ENCODE measurements at regions not wholly inside any gene's neighbourhood (a gene's known extent, or its start where the extent isn't known, plus 50 kb on each side); places are given as distances from the start of the nearest gene placed in this dataset.

- Histone ChIP-seq H2AFZ (ENCODE audit: low read depth, low read length) (no peak overlapping the region), H3K27me3 (ENCODE audit: control insufficient read depth in 1 of 2, insufficient read depth in 1 of 2, low read length in 2 of 2) (no peaks in the 10 kb centered on the region), H2AK5ac (ENCODE audit: low read length, severe bottlenecking) (no peak overlapping the region), H3K4me1 (ENCODE audit: control insufficient read depth, insufficient read depth, low read depth, low read length) (no peaks in the 10 kb centered on the region), H2BK15ac (ENCODE audit: low read depth, poor library complexity, severe bottlenecking) (no peak overlapping the region), H3K79me1 (replicated peaks; ENCODE audit: low read length, poor library complexity, severe bottlenecking) (no peaks in the 10 kb centered on the region), H3K14ac (ENCODE audit: low read length in 2 of 2) (no peak overlapping the region), H4K8ac (ENCODE audit: low read length) (no peak overlapping the region), H3K4me3 (ENCODE audit: insufficient read depth in 1 of 2, low read depth in 1 of 2, low read length in 2 of 2) (no peak overlapping the region), H2BK12ac (ENCODE audit: low read length in 2 of 2) (no peak overlapping the region), H3K27ac (ENCODE audit: low read length, poor library complexity, severe bottlenecking) (no peak overlapping the region), H3K9me3 (ENCODE audit: control insufficient read depth, low read length) (no peaks in the 10 kb centered on the region), H2BK5ac (ENCODE audit: low read depth, low read length, poor library complexity, severe bottlenecking) (no peak overlapping the region), H3K4me2 (ENCODE audit: low read length, poor library complexity, severe bottlenecking) (no peak overlapping the region), H3K36me3 (ENCODE audit: control insufficient read depth in 1 of 2, insufficient read depth in 2 of 2, low read depth in 1 of 2, low read length in 2 of 2) (no peaks in the 10 kb centered on the region), H3K18ac (ENCODE audit: low read depth in 1 of 2, low read length in 2 of 2) (no peak overlapping the region), H4K91ac (ENCODE audit: low read length) (no peak overlapping the region), H3K9ac (ENCODE audit: low read length) (no peak overlapping the region), H3K4ac (ENCODE audit: low read depth in 1 of 2, low read length in 2 of 2) (no peak overlapping the region), H3K23ac (ENCODE audit: low read length in 2 of 2) (no peak overlapping the region), H2BK120ac (ENCODE audit: low read depth, low read length) (no peak overlapping the region)
- 85% methylated on average over 9 of the region's 9 CpGs for WGBS
- no peak for DNase-seq
These were observed 576.3 kb upstream of the NECTIN3 start for GRCh38 chr3:110495201-110495927.

GRCh38 chr3:110504401-110504800 lies 567.2 kb upstream of the NECTIN3 start:
- Histone ChIP-seq H3K9ac (ENCODE audit: low read length) (no peak overlapping the region), H2BK15ac (ENCODE audit: low read depth, poor library complexity, severe bottlenecking) (no peak overlapping the region), H3K4me2 (ENCODE audit: low read length, poor library complexity, severe bottlenecking) (no peak overlapping the region), H3K18ac (ENCODE audit: low read depth in 1 of 2, low read length in 2 of 2) (no peak overlapping the region), H4K91ac (ENCODE audit: low read length) (no peak overlapping the region), H2BK120ac (ENCODE audit: low read depth, low read length) (no peak overlapping the region), H3K14ac (ENCODE audit: low read length in 2 of 2) (no peak overlapping the region), H2BK5ac (ENCODE audit: low read depth, low read length, poor library complexity, severe bottlenecking) (no peak overlapping the region), H4K8ac (ENCODE audit: low read length) (no peak overlapping the region), H3K27ac (ENCODE audit: low read length, poor library complexity, severe bottlenecking) (no peak overlapping the region), H3K79me1 (replicated peaks; ENCODE audit: low read length, poor library complexity, severe bottlenecking) (no peaks in the 10 kb centered on the region), H3K23ac (ENCODE audit: low read length in 2 of 2) (no peak overlapping the region), H3K4ac (ENCODE audit: low read depth in 1 of 2, low read length in 2 of 2) (no peak overlapping the region), H3K36me3 (ENCODE audit: control insufficient read depth in 1 of 2, insufficient read depth in 2 of 2, low read depth in 1 of 2, low read length in 2 of 2) (no peaks in the 10 kb centered on the region), H2AK5ac (ENCODE audit: low read length, severe bottlenecking) (no peak overlapping the region), H3K4me3 (ENCODE audit: insufficient read depth in 1 of 2, low read depth in 1 of 2, low read length in 2 of 2) (no peak overlapping the region), H3K9me3 (ENCODE audit: control insufficient read depth, low read length) (peaks cover 4% of the 10 kb centered on the region), H3K4me1 (ENCODE audit: control insufficient read depth, insufficient read depth, low read depth, low read length) (no peaks in the 10 kb centered on the region), H2AFZ (ENCODE audit: low read depth, low read length) (no peak overlapping the region), H2BK12ac (ENCODE audit: low read length in 2 of 2) (no peak overlapping the region), H3K27me3 (ENCODE audit: control insufficient read depth in 1 of 2, insufficient read depth in 1 of 2, low read length in 2 of 2) (no peaks in the 10 kb centered on the region)
- WGBS = 92% methylated on average over 2 of the region's 2 CpGs
- no peak for DNase-seq

GRCh38 chr3:110504901-110505300 lies 566.7 kb upstream of the NECTIN3 start:
- H3K9me3 ChIP-seq (ENCODE audit: control insufficient read depth, low read length) = peaks cover 4% of the 10 kb centered on the region
- H3K27me3 ChIP-seq (ENCODE audit: control insufficient read depth in 1 of 2, insufficient read depth in 1 of 2, low read length in 2 of 2) = no peaks in the 10 kb centered on the region
- H3K14ac ChIP-seq (ENCODE audit: low read length in 2 of 2) = no peak overlapping the region
- WGBS = 100% methylated on average over 2 of the region's 4 CpGs
- no peak for DNase-seq
- H3K36me3 ChIP-seq (ENCODE audit: control insufficient read depth in 1 of 2, insufficient read depth in 2 of 2, low read depth in 1 of 2, low read length in 2 of 2) = no peaks in the 10 kb centered on the region
- H3K4me1 ChIP-seq (ENCODE audit: control insufficient read depth, insufficient read depth, low read depth, low read length) = no peaks in the 10 kb centered on the region
- H4K8ac ChIP-seq (ENCODE audit: low read length) = no peak overlapping the region
- no peak overlapping the region for H2BK12ac ChIP-seq (ENCODE audit: low read length in 2 of 2)
- no peak overlapping the region for H2BK120ac ChIP-seq (ENCODE audit: low read depth, low read length)
- no peak overlapping the region for H3K9ac ChIP-seq (ENCODE audit: low read length)
- no peak overlapping the region for H2AK5ac ChIP-seq (ENCODE audit: low read length, severe bottlenecking)
- H3K27ac ChIP-seq (ENCODE audit: low read length, poor library complexity, severe bottlenecking) = no peak overlapping the region
- H2AFZ ChIP-seq (ENCODE audit: low read depth, low read length) = no peak overlapping the region
- H3K23ac ChIP-seq (ENCODE audit: low read length in 2 of 2) = no peak overlapping the region
- no peak overlapping the region for H2BK5ac ChIP-seq (ENCODE audit: low read depth, low read length, poor library complexity, severe bottlenecking)
- H3K4me2 ChIP-seq (ENCODE audit: low read length, poor library complexity, severe bottlenecking) = no peak overlapping the region
- H3K18ac ChIP-seq (ENCODE audit: low read depth in 1 of 2, low read length in 2 of 2) = no peak overlapping the region
- H3K79me1 ChIP-seq (replicated peaks; ENCODE audit: low read length, poor library complexity, severe bottlenecking) = no peaks in the 10 kb centered on the region
- no peak overlapping the region for H4K91ac ChIP-seq (ENCODE audit: low read length)
- no peak overlapping the region for H2BK15ac ChIP-seq (ENCODE audit: low read depth, poor library complexity, severe bottlenecking)
- H3K4ac ChIP-seq (ENCODE audit: low read depth in 1 of 2, low read length in 2 of 2) = no peak overlapping the region
- no peak overlapping the region for H3K4me3 ChIP-seq (ENCODE audit: insufficient read depth in 1 of 2, low read depth in 1 of 2, low read length in 2 of 2)

- Histone ChIP-seq H2AK5ac (ENCODE audit: low read length, severe bottlenecking) (no peak overlapping the region), H4K91ac (ENCODE audit: low read length) (no peak overlapping the region), H3K4me1 (ENCODE audit: control insufficient read depth, insufficient read depth, low read depth, low read length) (no peaks in the 10 kb centered on the region), H3K23ac (ENCODE audit: low read length in 2 of 2) (no peak overlapping the region), H3K27me3 (ENCODE audit: control insufficient read depth in 1 of 2, insufficient read depth in 1 of 2, low read length in 2 of 2) (no peaks in the 10 kb centered on the region), H3K4ac (ENCODE audit: low read depth in 1 of 2, low read length in 2 of 2) (no peak overlapping the region), H3K4me3 (ENCODE audit: insufficient read depth in 1 of 2, low read depth in 1 of 2, low read length in 2 of 2) (no peak overlapping the region), H2BK12ac (ENCODE audit: low read length in 2 of 2) (no peak overlapping the region), H4K8ac (ENCODE audit: low read length) (no peak overlapping the region), H2BK120ac (ENCODE audit: low read depth, low read length) (no peak overlapping the region), H3K79me1 (replicated peaks; ENCODE audit: low read length, poor library complexity, severe bottlenecking) (no peaks in the 10 kb centered on the region), H3K18ac (ENCODE audit: low read depth in 1 of 2, low read length in 2 of 2) (no peak overlapping the region), H2AFZ (ENCODE audit: low read depth, low read length) (no peak overlapping the region), H3K9me3 (ENCODE audit: control insufficient read depth, low read length) (peaks cover 4% of the 10 kb centered on the region), H3K27ac (ENCODE audit: low read length, poor library complexity, severe bottlenecking) (no peak overlapping the region), H3K36me3 (ENCODE audit: control insufficient read depth in 1 of 2, insufficient read depth in 2 of 2, low read depth in 1 of 2, low read length in 2 of 2) (no peaks in the 10 kb centered on the region), H2BK5ac (ENCODE audit: low read depth, low read length, poor library complexity, severe bottlenecking) (no peak overlapping the region), H2BK15ac (ENCODE audit: low read depth, poor library complexity, severe bottlenecking) (no peak overlapping the region), H3K4me2 (ENCODE audit: low read length, poor library complexity, severe bottlenecking) (no peak overlapping the region), H3K14ac (ENCODE audit: low read length in 2 of 2) (no peak overlapping the region), H3K9ac (ENCODE audit: low read length) (no peak overlapping the region)
- DNase-seq = no peak
- 91% methylated on average over 4 of the region's 4 CpGs for WGBS
These were observed 564.7 kb upstream of the NECTIN3 start for GRCh38 chr3:110506890-110507289.

Data from mesenchymal stem cell (in vitro differentiated cells and primary cell).